ENCODE measurements at regions not wholly inside any gene's neighbourhood (a gene's known extent, or its start where the extent isn't known, plus 50 kb on each side); places are given as distances from the start of the nearest gene placed in this dataset.

DNA sequence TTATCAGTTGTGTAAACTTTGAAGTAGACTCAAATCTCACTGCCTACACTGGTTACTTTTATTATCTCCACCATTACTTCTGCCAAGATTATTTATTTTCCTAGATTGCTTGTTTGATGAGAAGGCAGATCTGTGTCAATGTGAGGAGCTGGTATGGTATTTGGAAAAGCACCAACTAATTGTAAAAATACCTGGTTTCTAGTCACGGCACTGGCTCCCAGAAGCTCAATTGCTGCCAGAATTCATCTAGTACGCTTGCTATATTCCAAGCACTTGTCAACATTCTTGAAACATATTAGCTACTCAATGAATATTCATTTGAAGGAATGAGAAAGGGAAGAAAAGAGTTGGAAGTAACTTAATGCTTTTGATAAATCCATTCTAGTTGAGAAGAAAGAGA is 1376.8 kb upstream of the ADGRL3 start:
- TF ChIP-seq, protein P1, sequence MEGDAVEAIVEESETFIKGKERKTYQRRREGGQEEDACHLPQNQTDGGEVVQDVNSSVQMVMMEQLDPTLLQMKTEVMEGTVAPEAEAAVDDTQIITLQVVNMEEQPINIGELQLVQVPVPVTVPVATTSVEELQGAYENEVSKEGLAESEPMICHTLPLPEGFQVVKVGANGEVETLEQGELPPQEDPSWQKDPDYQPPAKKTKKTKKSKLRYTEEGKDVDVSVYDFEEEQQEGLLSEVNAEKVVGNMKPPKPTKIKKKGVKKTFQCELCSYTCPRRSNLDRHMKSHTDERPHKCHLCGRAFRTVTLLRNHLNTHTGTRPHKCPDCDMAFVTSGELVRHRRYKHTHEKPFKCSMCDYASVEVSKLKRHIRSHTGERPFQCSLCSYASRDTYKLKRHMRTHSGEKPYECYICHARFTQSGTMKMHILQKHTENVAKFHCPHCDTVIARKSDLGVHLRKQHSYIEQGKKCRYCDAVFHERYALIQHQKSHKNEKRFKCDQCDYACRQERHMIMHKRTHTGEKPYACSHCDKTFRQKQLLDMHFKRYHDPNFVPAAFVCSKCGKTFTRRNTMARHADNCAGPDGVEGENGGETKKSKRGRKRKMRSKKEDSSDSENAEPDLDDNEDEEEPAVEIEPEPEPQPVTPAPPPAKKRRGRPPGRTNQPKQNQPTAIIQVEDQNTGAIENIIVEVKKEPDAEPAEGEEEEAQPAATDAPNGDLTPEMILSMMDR (conservative IDR thresholded peaks at IDR 0.05 in 1 of 2, IDR thresholded peaks at IDR 0.05 in 1 of 2; ENCODE audit: extremely low read depth in 1 of 2, insufficient read depth in 1 of 2, low read depth in 1 of 2, low read length in 2 of 2), result no peak
- TF ChIP-seq EZH2 (IDR thresholded peaks at IDR 0.05; ENCODE audit: borderline replicate concordance, low read length), result no peak

All from mammary epithelial cell (primary cell).